Suprapubic skin (tissue), 4 donors: ENCODE measurements at regions not wholly inside any gene's neighbourhood (a gene's known extent, or its start where the extent isn't known, plus 50 kb on each side); places are given as distances from the start of the nearest gene placed in this dataset.
"Not testable (repeated sequence)": the region's sequence is repeated elsewhere in the genome, so short reads cannot be mapped to it uniquely, and the experiment has no call there.

Source experiments
- DNase-seq, 2 donors: peaks; one replicate each; pipeline ENCODE4 v3.0.0-alpha.2; 2019; ENCODE audit warnings: low spot score in 2 of 2
- H3K27ac ChIP-seq: fragments of 200-600 bp; sonication (generic); one replicate; pipeline ENCODE4 v1.5.1; 2019
- H3K27me3 ChIP-seq: fragments of 200-600 bp; sonication (generic); one replicate; pipeline ENCODE4 v1.5.1; 2019
- H3K36me3 ChIP-seq: fragments of 200-600 bp; sonication (generic); one replicate; pipeline ENCODE4 v1.5.1; 2019
- H3K4me1 ChIP-seq: fragments of 200-600 bp; sonication (generic); one replicate; pipeline ENCODE4 v1.5.1; 2019
- H3K4me3 ChIP-seq: fragments of 200-600 bp; sonication (generic); one replicate; pipeline ENCODE4 v1.5.1; 2019; ENCODE audit warnings: mild to moderate bottlenecking
- H3K9me3 ChIP-seq: fragments of 200-600 bp; sonication (generic); one replicate; pipeline ENCODE4 v1.5.1; 2019
- CTCF ChIP-seq, 2 donors: fragments of 200-600 bp in 1 of 2; fragments of 450-650 bp in 1 of 2; sonication (generic) in 1 of 2; IDR thresholded peaks; one replicate each; pipeline ENCODE4 v1.5.1; 2016 to 2019; ENCODE audit warnings: antibody characterized with exemption in 2 of 2, mild to moderate bottlenecking in 1 of 2, moderate library complexity in 1 of 2
- EP300 ChIP-seq: sonication (generic); formaldehyde crosslinking; IDR thresholded peaks from one replicate; pipeline ENCODE4 v1.6.1; 2017; ENCODE audit warnings: antibody characterized with exemption
- POLR2A ChIP-seq, 2 donors: fragments of 450-650 bp; IDR thresholded peaks; one replicate each; pipeline ENCODE4 v1.6.1; 2017; ENCODE audit warnings: antibody characterized with exemption in 2 of 2, mild to moderate bottlenecking in 2 of 2, moderate library complexity in 2 of 2
- POLR2AphosphoS5 ChIP-seq, 3 donors: sonication (generic); formaldehyde crosslinking; IDR thresholded peaks; one replicate each; pipeline ENCODE4 v1.6.1; 2017; ENCODE audit warnings: antibody characterized with exemption in 3 of 3
- WGBS: methylation state at CpG from one replicate; pipeline ENCODE4 v1.1.5; 2018; 5-methylcytosine and 5-hydroxymethylcytosine counted together

GRCh38 chr19:28575816-28576215, 637.1 kb downstream of the UQCRFS1 start:
- Histone ChIP-seq H3K27me3 (no peaks in the 10 kb centered on the region), H3K36me3 (no peaks in the 10 kb centered on the region), H3K4me3 (no peak overlapping the region), H3K27ac (no peak overlapping the region), H3K4me1 (no peaks in the 10 kb centered on the region), H3K9me3 (no peaks in the 10 kb centered on the region)
- DNase-seq, result no peak
- TF ChIP-seq POLR2A (IDR thresholded peaks at IDR 0.05) (no peak), EP300 (no peak), POLR2AphosphoS5 (IDR thresholded peaks at IDR 0.05) (no peak), CTCF (IDR thresholded peaks at IDR 0.05) (no peak)

- H3K27ac ChIP-seq, H3K9me3 ChIP-seq, H3K36me3 ChIP-seq, H3K27me3 ChIP-seq, DNase-seq, H3K4me3 ChIP-seq, H3K4me1 ChIP-seq: not testable (repeated sequence)
These were observed 637.6 kb downstream of the UQCRFS1 start for GRCh38 chr19:28575312-28575711.

DNA sequence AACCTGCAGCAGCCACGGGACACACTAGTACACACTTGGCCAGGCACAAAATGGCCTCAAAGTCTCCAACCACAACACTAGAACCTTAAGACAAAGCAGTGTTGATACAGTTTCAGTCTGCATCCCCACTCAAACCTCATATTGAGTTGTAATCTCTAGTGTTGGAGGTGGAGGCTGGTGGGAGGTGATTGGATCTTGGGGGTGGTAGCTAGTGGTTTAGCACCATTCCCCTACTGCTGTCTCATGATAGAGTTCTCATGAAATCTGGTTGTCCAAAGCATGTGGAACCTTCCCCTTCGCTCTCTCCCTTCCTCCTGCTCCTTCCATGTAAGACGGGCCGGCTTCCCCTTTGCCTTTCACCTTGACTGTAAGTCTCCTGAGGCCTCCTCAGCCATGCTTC, 638.7 kb downstream of the UQCRFS1 start:
- H3K36me3 ChIP-seq, result no peaks in the 10 kb centered on the region
- no peaks in the 10 kb centered on the region for H3K9me3 ChIP-seq
- no peak overlapping the region for H3K4me3 ChIP-seq
- 94% methylated on average over 4 of the region's 4 CpGs for WGBS
- H3K27ac ChIP-seq, result no peak overlapping the region
- no peaks in the 10 kb centered on the region for H3K27me3 ChIP-seq
- TF ChIP-seq POLR2AphosphoS5 (IDR thresholded peaks at IDR 0.05) (no peak), EP300 (no peak)
- DNase-seq, result no peak
- H3K4me1 ChIP-seq, result no peaks in the 10 kb centered on the region

- 66% methylated on average over 12 of the region's 12 CpGs for WGBS
- TF ChIP-seq POLR2AphosphoS5 (IDR thresholded peaks at IDR 0.05) (no peak), CTCF (IDR thresholded peaks at IDR 0.05) (no peak), EP300 (no peak), POLR2A (IDR thresholded peaks at IDR 0.05) (no peak)
These were observed 643.5 kb downstream of the UQCRFS1 start for GRCh38 chr19:28569132-28570131.

DNA sequence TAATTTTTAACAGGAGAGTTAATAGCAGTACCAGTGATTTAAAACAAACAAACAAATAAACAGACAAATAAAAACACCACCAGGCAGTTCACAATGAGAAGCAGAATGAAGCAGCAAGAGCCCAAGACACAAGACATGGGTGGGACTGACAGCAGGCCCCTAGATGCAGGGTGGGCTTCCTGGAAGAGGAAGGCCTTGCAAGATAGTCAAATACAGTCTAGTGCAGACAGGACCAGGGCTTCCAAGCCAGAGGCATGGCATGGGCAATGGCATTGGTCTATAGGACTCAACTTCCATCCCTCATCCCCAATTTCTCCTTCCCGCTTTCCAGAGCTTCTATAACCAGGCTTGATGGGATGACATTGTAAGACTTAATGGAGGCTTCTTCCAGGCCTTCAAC, 645.1 kb downstream of the UQCRFS1 start:
- no peak overlapping the region for H3K4me3 ChIP-seq
- no peak for TF ChIP-seq POLR2AphosphoS5 (IDR thresholded peaks at IDR 0.05)
- TF ChIP-seq POLR2A (IDR thresholded peaks at IDR 0.05), result no peak
- TF ChIP-seq EP300, result no peak
- TF ChIP-seq CTCF (IDR thresholded peaks at IDR 0.05), result no peak
- H3K27ac ChIP-seq, result no peak overlapping the region
- H3K27me3 ChIP-seq, result no peaks in the 10 kb centered on the region
- no peak for DNase-seq
- WGBS, result 94% methylated on average over 1 of the region's 1 CpG
- H3K4me1 ChIP-seq, result no peaks in the 10 kb centered on the region
- H3K36me3 ChIP-seq, result no peaks in the 10 kb centered on the region
- no peaks in the 10 kb centered on the region for H3K9me3 ChIP-seq

More at GRCh38 chr19:28569132-28570131, 643.5 kb downstream of the UQCRFS1 start:
- Histone ChIP-seq H3K4me3 (no peak overlapping the region), H3K27me3 (no peaks in the 10 kb centered on the region), H3K4me1 (no peaks in the 10 kb centered on the region), H3K27ac (no peak overlapping the region), H3K36me3 (no peaks in the 10 kb centered on the region), H3K9me3 (no peaks in the 10 kb centered on the region)
- DNase-seq, result no peak

GRCh38 chr19:28563964-28564921, 648.7 kb downstream of the UQCRFS1 start:
- no peaks in the 10 kb centered on the region for H3K36me3 ChIP-seq
- H3K27me3 ChIP-seq, result no peaks in the 10 kb centered on the region
- no peak overlapping the region for H3K27ac ChIP-seq
- H3K4me1 ChIP-seq, result no peaks in the 10 kb centered on the region
- no peak overlapping the region for H3K4me3 ChIP-seq
- no peak for DNase-seq
- TF ChIP-seq POLR2A (IDR thresholded peaks at IDR 0.05) (no peak), POLR2AphosphoS5 (IDR thresholded peaks at IDR 0.05) (no peak), CTCF (IDR thresholded peaks at IDR 0.05) (no peak), EP300 (no peak)
- WGBS, result 77% methylated on average over 13 of the region's 13 CpGs
- no peaks in the 10 kb centered on the region for H3K9me3 ChIP-seq
